CD4-positive, alpha-beta T cell treated with Interleukin-4 for 1 hour (primary cell): ENCODE measurements at regions not wholly inside any gene's neighbourhood (a gene's known extent, or its start where the extent isn't known, plus 50 kb on each side); places are given as distances from the start of the nearest gene placed in this dataset.
"Not testable (repeated sequence)": the region's sequence is repeated elsewhere in the genome, so short reads cannot be mapped to it uniquely, and the experiment has no call there.

Experiments
- DNase-seq, 2 donors: peaks; one replicate each; pipeline ENCODE4 v3.0.0-alpha.2; 2020 to 2022

- no peak for DNase-seq
Observed at GRCh38 chr5:130546211-130546610, 618.8 kb downstream of the HINT1 start.

- no peak for DNase-seq
Observed at GRCh38 chr5:130545291-130545690, 619.8 kb downstream of the HINT1 start.

DNA sequence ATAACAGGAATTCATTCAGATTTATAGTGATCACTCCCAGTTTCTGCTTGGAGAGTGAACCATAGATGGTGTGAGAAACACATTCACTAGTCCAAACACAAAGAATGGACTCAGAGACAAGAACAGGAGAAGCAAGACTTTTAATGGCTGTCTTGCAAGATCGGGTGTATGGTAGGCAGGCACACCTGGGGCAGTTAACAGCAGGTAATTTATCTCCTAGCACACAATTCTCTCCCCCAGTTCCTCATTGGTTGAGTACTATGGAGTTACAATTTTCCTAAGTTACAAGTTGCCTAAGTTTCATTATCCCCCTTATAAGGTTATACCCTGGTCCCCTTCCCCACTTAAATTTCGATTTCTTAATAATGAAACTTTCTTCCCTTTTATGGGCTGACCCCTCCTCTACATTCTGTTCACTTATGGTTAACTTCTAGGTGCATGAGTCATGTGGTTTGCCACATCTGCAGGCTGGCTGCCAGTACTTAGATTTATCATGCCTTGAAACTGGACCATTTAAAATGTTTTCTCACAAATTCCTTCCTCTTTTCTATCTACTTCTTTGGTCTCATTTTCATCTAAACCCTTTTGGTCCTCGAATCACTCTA, 623.3 kb downstream of the HINT1 start:
- DNase-seq = no peak

DNA sequence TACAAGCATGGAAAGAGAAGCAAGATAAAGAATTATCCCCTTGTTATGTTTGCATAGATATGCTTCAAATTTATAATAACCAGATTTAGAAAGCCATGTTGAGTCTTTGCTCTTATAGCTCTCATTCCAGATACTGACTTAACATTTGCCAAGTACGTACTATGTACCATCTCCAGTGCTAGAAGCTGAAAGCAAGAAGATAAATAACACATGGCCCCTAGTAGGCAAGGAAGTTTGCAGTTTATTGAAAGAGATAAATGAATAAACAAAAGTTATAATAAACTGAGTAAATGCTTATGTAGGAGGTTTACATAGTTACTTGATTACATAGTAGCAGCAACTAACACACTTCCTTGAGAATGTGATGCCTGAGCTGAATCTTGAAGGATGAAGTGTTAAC, 628.4 kb downstream of the HINT1 start:
- no peak for DNase-seq

DNA sequence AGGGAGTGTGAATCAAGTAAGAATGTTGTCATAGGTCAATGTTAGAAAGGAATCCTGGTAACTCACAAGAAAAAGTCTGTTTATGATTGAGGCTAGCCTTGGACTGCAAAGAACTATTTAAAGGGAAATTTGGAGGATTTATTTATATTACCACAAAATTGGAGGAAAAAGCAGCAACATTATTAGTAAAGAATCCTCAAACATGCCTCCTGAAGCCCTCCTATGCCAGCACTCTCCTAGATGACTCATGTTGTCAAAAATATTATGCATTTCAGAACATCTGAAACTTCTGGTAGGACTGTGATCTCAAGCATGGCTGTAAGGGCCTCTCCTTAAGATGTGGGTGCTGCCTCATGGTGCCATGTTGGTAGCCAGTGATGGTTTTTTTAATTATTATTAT, 628.5 kb downstream of the CHSY3 start:
- DNase-seq = no peak

GRCh38 chr5:130529511-130530485, 625.5 kb downstream of the CHSY3 start:
- DNase-seq = no peak

DNA sequence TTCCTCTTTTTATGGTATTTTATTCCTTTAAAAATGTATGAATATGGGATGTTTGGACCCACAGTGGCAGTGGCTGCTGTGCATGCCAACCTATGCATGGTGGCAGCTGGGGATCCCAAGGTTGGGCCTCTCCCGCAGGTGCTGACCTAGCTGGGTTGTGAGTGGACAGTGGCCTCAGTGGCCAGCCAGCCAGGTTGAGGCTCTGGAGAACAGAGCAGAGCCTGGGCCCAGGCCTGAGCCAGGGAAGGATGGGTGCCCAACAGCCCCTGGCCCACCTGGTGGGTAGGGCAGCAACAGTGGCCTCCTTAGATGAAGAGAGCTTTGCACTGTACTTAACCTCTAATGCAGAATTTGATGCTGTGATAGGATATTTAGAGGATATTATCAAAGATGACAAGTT, 624.8 kb downstream of the CHSY3 start:
- no peak for DNase-seq

DNA sequence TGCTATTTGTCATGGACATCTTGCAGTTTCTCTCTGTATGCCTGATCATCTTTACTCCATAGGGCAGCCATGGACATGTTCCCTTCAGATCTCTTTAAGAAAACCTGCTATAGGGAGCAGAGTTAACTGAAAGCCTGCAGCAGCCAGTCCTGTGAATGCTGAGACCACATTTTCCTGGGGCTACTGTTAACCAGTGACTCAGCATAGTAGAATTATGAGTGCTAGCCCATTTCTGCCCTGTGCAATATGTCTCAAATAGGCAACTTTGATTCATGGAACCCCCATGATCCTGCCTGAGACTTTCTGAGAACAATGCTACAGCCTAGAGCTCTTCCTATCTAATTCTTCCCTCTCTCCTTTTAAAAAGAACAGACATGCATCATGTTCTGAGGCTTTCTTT, 624.2 kb downstream of the CHSY3 start:
- DNase-seq = no peak

DNA sequence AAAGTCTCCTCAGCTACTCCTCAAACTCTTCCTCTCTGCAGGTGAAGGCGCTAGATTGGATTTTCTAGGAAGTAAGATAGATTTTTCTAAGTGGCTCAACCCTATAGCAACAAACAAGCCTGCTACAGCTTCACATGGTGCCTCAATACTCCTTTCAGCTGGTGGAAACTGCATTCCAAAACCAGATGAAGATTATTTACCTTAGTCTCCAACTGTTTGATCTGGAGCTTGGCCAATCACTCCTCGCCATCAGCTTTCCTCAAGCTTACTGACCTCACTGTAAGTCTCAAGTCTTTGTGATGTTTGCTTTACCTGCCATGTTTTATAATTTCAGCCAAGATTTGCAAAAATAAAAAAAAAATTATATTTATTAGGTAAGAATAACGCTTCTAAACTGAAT, 622.4 kb downstream of the CHSY3 start:
- no peak for DNase-seq

DNA sequence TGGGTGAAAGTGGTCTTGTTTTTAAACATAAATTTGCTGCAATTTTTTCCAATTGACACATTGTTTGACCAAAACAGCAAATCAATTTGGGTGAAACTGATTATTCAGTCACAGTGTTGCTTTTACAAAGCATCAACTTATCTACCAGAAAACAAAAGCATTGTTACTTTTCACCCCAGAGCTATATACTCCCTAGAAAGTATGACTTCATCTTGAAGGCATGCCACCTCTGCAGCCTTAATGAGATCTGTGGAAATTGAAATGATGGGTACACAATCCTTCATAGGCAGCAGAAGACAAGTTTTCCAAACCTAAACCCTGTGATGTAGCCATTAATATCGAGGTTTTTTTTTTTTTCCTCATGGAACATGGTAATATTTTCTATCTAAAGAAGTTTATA, 615.9 kb downstream of the CHSY3 start:
- no peak for DNase-seq

DNA sequence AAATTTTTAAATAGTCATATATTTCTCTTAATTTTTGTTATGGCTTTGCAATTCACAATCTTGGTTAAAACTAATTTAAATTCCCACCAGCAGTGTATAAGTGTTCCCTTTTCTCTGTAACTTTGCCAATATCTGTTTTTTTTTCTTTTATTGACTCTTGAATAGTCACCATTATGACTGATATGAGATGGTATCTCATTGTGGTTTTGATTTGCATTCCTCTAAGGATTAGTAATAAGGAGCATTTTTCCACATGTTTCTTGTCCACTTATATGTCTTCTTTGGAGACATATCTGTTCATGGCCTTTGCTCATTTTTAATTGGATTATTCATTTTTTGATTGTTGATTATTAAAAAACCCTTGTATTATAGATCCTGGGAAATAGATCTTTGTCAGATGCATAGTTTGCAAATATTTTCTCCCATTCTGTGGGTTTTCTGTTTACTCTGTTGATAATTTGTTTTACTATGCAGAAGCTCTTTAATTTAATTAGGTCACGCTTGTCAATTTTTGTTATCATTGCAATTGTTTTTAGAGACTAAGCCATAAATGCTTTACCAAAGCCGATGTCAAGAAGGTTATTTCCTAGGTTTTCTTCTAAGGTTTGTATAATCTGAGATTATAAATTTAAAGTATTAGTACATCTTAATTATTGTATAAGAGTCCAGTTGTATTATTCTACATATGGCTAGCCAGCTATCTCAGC, 610.9 kb downstream of the CHSY3 start:
- DNase-seq = no peak

DNA sequence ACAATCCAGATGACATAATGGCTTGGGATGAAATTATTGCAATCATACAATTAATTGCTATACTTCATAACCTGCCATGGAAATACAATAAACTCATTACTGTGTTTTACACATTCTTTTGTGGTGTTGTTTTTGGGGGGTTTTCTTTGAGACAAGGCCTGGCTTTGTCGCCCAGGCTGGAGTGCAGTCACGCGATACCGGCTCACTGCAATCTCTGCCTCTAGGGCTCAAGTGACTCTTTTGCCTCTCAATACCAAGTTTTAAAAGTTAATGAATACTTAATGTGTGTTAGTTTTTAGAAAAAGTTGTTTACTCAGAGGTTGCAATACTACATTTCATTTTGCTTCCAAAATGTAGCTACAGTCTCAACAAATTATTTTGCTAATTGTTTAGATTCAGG, 598.4 kb downstream of the CHSY3 start:
- DNase-seq = no peak

- DNase-seq = no peak
Observed at GRCh38 chr5:130501151-130501865, 597.0 kb downstream of the CHSY3 start.

DNA sequence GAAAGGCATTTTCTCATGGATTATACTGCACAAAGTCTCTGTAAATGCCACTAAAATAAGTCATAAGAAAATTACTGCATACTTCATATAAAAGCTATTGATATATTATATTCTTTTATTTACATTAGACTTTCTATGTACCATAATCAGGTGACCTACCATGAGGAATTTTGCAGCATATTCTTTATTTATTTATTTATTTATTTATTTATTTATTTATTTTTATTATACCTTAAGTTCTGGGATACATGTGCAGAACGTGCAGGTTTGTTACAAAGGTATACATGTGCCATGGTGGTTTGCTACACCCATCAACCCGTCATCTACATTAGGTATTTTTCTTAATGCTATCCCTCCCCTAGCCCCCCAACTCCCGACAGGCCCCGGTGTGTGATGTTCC, 596.2 kb downstream of the CHSY3 start:
- DNase-seq = not testable (repeated sequence)

- no peak for DNase-seq
Observed at GRCh38 chr5:130496215-130496614, 592.0 kb downstream of the CHSY3 start.

- DNase-seq = no peak
Observed at GRCh38 chr5:130488252-130488651, 584.0 kb downstream of the CHSY3 start.

GRCh38 chr5:130479045-130479804, 575.0 kb downstream of the CHSY3 start:
- no peak for DNase-seq

- no peak for DNase-seq
Observed at GRCh38 chr5:130476325-130476724, 572.1 kb downstream of the CHSY3 start.

GRCh38 chr5:130462516-130462915, 558.3 kb downstream of the CHSY3 start:
- DNase-seq = no peak

- no peak for DNase-seq
Observed at GRCh38 chr5:130455175-130455574, 550.9 kb downstream of the CHSY3 start.

DNA sequence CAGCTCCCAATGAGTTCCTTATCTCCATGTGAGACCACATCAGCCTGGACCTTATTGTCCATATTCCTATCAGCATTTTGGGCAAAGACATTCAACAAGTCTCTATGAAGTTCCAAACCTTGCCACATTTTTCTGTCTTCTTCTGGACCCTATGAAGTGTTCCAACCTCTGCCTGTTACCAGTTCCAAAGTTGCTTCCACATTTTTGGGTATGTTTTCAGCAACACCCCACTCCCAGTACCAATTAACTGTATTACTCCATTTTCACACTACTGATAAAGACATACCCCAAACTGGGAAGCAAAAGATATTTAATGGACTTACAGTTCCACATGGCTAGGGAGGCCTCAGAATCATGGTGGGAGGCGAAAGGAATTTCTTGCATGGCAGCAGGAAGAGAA, 548.5 kb downstream of the CHSY3 start:
- DNase-seq = no peak

DNA sequence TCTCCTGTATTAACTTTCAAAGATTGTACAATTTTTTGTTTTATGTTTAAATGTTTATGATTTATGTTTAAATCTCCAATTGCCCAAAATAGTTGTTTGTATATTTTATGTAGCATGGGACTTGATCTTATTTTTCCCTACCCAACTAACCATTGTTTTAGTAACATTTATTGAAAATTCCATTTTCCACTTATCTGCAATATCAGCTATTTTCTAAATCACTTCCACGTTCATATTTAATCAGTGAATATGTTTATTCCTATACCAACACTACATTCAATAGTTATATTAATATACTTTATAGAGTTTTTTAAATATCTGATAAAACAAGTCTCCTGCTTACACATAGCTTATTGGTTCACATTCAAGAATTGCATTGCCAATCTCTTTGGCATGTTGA, 532.2 kb downstream of the CHSY3 start:
- no peak for DNase-seq
